ENCODE measurements at regions not wholly inside any gene's neighbourhood (a gene's known extent, or its start where the extent isn't known, plus 50 kb on each side); places are given as distances from the start of the nearest gene placed in this dataset.

- TF ChIP-seq REST (IDR thresholded peaks at IDR 0.05; ENCODE audit: insufficient read depth in 1 of 2, low read depth in 2 of 2, low read length in 2 of 2) (no peak), TAF1 (IDR thresholded peaks at IDR 0.05; ENCODE audit: borderline replicate concordance, insufficient read depth, low read length) (no peak), POLR2AphosphoS5 (IDR thresholded peaks at IDR 0.05; ENCODE audit: low read depth, low read length) (no peak), SIN3A (IDR thresholded peaks at IDR 0.05; ENCODE audit: borderline replicate concordance, insufficient read depth, low read length) (no peak), FOXP2 (optimal IDR thresholded peaks at IDR 0.05; ENCODE audit: borderline replicate concordance, extremely low read depth, extremely low read length, insufficient read depth) (no peak)
Measured at GRCh38 chr11:91810871-91811270, 413.7 kb upstream of the FAT3 start.

- no peak for TF ChIP-seq TAF1 (IDR thresholded peaks at IDR 0.05; ENCODE audit: borderline replicate concordance, insufficient read depth, low read length)
- no peak for TF ChIP-seq REST (IDR thresholded peaks at IDR 0.05; ENCODE audit: insufficient read depth in 1 of 2, low read depth in 2 of 2, low read length in 2 of 2)
Measured at GRCh38 chr11:91805293-91805692, 419.3 kb upstream of the FAT3 start.

GRCh38 chr11:91804042-91804441 is 420.6 kb upstream of the FAT3 start:
- TF ChIP-seq SIN3A (IDR thresholded peaks at IDR 0.05; ENCODE audit: borderline replicate concordance, insufficient read depth, low read length) (no peak), POLR2AphosphoS5 (IDR thresholded peaks at IDR 0.05; ENCODE audit: low read depth, low read length) (peak; percentile 44; the same call in 1 of the 2 replicates)

GRCh38 chr11:91802475-91802874 is 422.1 kb upstream of the FAT3 start:
- no peak for TF ChIP-seq POLR2AphosphoS5 (IDR thresholded peaks at IDR 0.05; ENCODE audit: low read depth, low read length)
- TF ChIP-seq FOXP2 (optimal IDR thresholded peaks at IDR 0.05; ENCODE audit: borderline replicate concordance, extremely low read depth, extremely low read length, insufficient read depth) = no peak
- TF ChIP-seq TAF1 (IDR thresholded peaks at IDR 0.05; ENCODE audit: borderline replicate concordance, insufficient read depth, low read length) = no peak
- TF ChIP-seq REST (IDR thresholded peaks at IDR 0.05; ENCODE audit: insufficient read depth in 1 of 2, low read depth in 2 of 2, low read length in 2 of 2) = no peak
- no peak for TF ChIP-seq SIN3A (IDR thresholded peaks at IDR 0.05; ENCODE audit: borderline replicate concordance, insufficient read depth, low read length)

GRCh38 chr11:91800208-91800914 is 424.3 kb upstream of the FAT3 start:
- TF ChIP-seq POLR2AphosphoS5 (IDR thresholded peaks at IDR 0.05; ENCODE audit: low read depth, low read length) (no peak), SIN3A (IDR thresholded peaks at IDR 0.05; ENCODE audit: borderline replicate concordance, insufficient read depth, low read length) (no peak), FOXP2 (optimal IDR thresholded peaks at IDR 0.05; ENCODE audit: borderline replicate concordance, extremely low read depth, extremely low read length, insufficient read depth) (no peak), TAF1 (IDR thresholded peaks at IDR 0.05; ENCODE audit: borderline replicate concordance, insufficient read depth, low read length) (no peak), REST (IDR thresholded peaks at IDR 0.05; ENCODE audit: insufficient read depth in 1 of 2, low read depth in 2 of 2, low read length in 2 of 2) (no peak)
